Fibroblast of pulmonary artery (primary cell): ENCODE measurements at regions not wholly inside any gene's neighbourhood (a gene's known extent, or its start where the extent isn't known, plus 50 kb on each side); places are given as distances from the start of the nearest gene placed in this dataset.

Source experiments
- DNase-seq: peaks from one replicate; pipeline ENCODE4 v3.0.0-alpha.2; 2010; ENCODE audit warnings: low read depth
- H3K4me3 ChIP-seq: replicated peaks from 2 replicates; pipeline ENCODE4 v1.5.1; 2011; ENCODE audit warnings: low read depth, mild to moderate bottlenecking, control low read depth, low read length, moderate library complexity
- CTCF ChIP-seq: IDR thresholded peaks from 2 replicates; pipeline ENCODE4 v1.5.1; 2011; ENCODE audit warnings: mild to moderate bottlenecking, control low read depth, low read length, inconsistent platforms; ENCODE audit errors: missing control alignments

DNA sequence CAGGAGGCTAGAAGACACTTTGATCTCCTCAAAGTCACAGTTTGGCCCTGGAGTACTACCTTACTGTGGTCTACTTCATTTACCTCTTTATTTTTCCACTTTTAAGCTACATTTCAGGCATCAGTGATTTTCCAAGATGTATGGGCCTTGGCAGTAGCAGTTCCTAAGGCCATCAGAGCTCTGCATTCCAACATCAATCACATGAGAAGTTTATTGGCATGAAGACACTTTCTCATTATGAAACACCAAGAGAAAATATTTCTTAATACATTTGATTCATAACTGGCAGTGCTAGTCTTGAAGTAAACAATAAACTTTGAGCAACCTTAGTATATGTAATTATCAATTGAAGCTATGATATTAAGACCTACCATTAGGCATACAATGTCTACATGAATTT lies 178.1 kb downstream of the IL15 start:
- no peak overlapping the region for H3K4me3 ChIP-seq
- no peak for TF ChIP-seq CTCF
- no peak for DNase-seq

DNA sequence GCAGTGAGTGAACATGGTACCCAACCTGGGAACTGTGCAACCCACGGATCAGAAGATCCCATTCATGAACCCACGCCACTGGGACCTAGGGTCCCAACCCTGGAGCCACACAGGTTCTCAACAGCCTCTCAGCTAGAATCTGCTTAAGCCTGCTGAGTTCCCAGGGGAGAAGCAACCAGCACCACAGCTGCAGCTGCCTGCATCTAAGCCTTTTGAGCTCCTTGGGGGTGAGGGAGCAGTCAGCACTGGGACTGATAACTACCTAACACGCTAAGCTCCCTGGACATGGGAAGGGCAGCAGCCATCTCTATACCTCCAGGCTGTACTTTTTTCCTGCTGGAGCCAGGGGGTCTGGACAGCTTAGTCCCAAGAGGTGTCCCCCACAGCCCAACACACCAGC lies 179.3 kb downstream of the IL15 start:
- H3K4me3 ChIP-seq, result no peak overlapping the region
- no peak for DNase-seq
- TF ChIP-seq CTCF, result no peak

DNA sequence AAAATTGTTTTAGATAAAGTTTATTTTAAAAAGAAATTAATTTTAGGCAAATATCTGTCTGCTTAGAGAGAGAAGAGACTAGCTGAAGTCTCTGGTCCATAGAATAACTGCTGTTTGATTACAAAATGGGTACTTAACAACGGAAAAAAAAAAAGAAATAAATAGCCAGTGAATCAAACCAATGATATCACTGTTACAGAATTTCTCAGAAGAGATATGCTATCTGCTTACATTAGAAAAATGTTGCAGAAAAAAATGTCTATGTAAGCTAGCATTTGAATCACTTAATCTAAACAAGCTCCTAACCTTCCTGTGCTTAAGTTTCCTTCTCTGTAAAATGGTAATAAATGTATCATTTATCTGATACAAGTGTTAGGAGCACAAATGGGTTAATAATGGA lies 189.9 kb downstream of the IL15 start:
- no peak overlapping the region for H3K4me3 ChIP-seq
- no peak for DNase-seq
- no peak for TF ChIP-seq CTCF

GRCh38 chr4:141833209-141833608 lies 196.8 kb downstream of the IL15 start:
- no peak for TF ChIP-seq CTCF
- H3K4me3 ChIP-seq, result no peak overlapping the region
- no peak for DNase-seq

DNA sequence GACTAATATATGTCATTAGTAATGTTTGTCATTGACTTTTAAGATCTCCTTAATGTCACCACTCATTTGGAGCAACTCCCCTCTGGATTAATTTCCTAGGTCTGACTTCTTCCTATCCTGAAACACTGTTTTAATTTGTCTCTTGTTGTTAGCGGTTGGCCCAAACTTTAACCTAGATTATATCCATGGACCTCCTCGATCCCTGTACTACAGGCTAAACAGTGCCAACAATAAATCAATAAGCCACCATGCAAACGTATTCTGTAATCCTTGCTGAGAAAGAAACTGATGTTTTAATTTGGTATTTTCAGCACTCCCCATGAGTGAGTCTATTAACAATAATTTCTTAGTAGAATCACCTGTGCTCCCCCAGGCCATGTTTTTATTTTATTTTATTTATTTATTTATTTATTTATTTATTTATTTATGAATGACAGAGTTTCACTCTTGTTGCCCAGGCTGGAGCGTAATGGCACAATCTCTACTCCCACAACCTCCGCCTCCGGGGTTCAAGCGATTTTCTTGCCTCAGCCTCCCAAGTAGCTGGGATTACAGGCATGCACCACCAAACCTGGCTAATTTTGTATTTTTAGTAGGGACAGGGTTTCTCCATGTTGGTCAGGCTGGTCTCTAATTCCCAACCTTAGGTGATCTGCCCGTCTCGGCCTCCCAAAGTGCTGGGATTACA lies 204.1 kb downstream of the IL15 start:
- H3K4me3 ChIP-seq, result no peak overlapping the region
- no peak for TF ChIP-seq CTCF
- DNase-seq, result no peak

DNA sequence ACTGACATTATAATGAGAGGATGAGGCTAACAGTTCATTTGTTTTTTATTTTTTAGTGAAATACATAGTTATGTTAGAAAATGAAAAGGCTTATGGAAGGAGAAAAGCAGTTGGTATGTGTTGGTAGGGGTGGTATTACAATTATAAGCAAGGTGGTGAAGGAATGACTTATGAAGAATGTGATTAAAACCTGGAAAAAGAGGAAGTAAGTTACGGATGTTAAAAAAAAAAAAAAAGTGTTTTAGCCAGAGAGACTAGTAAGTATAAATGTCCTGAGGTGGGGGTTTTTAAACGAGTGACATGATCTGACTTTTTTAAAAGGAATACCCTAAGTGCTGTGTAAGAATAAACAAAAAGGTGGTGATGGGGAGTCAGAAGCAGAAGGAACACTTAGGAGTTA lies 206.8 kb downstream of the IL15 start:
- DNase-seq, result no peak
- no peak for TF ChIP-seq CTCF
- H3K4me3 ChIP-seq, result no peak overlapping the region

DNA sequence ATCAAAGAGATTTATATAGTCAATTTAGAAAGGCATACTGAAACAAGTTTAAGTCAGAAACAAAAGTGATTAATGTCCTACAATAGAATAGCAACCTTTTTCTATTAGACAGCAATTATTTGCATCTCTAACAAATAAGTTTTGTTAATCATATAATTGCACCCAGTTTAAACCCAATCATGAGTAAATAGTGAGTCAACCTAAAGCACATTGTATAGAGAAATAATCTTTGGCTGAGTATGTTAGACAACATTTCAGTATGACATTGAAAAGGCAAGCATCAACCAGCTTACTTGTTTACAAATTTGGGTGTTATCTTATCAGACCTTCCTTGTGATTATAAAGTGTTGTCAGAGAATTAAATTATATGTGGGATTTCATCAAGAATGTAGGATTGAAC lies 209.5 kb downstream of the IL15 start:
- no peak for TF ChIP-seq CTCF
- DNase-seq, result no peak
- no peak overlapping the region for H3K4me3 ChIP-seq
